ENCODE measurements at regions not wholly inside any gene's neighbourhood (a gene's known extent, or its start where the extent isn't known, plus 50 kb on each side); places are given as distances from the start of the nearest gene placed in this dataset.
"Not testable (repeated sequence)": the region's sequence is repeated elsewhere in the genome, so short reads cannot be mapped to it uniquely, and the experiment has no call there.

GRCh38 chr1:14142397-14143100, 442.6 kb downstream of the PRDM2 start:
- Mint-ChIP-seq H3K4me3 (no peak overlapping the region), H3K27me3 (peaks cover 35% of the 10 kb centered on the region), H3K9me3 (no peaks in the 10 kb centered on the region), H3K36me3 (ENCODE audit: insufficient read depth) (no peaks in the 10 kb centered on the region), H3K27ac (ENCODE audit: low read depth) (no peak overlapping the region), H3K4me1 (no peaks in the 10 kb centered on the region)
- ATAC-seq (replicated peaks; ENCODE audit: extremely low read depth, poor library complexity, severe bottlenecking) (no peak), DNase-seq (ENCODE audit: low spot score in 2 of 2) (no peak)

GRCh38 chr1:14143777-14144176, 443.8 kb downstream of the PRDM2 start:
- Mint-ChIP-seq H3K36me3 (ENCODE audit: insufficient read depth) (no peaks in the 10 kb centered on the region), H3K4me3 (no peak overlapping the region), H3K4me1 (no peaks in the 10 kb centered on the region), H3K27ac (ENCODE audit: low read depth) (no peak overlapping the region), H3K9me3 (no peaks in the 10 kb centered on the region), H3K27me3 (peaks cover 35% of the 10 kb centered on the region)
- DNase-seq (ENCODE audit: low spot score in 2 of 2) = no peak
- no peak for ATAC-seq (replicated peaks; ENCODE audit: extremely low read depth, poor library complexity, severe bottlenecking)

GRCh38 chr1:14148526-14148925, 448.5 kb downstream of the PRDM2 start:
- no peak for ATAC-seq (replicated peaks; ENCODE audit: extremely low read depth, poor library complexity, severe bottlenecking)
- H3K9me3 Mint-ChIP-seq = no peaks in the 10 kb centered on the region
- H3K36me3 Mint-ChIP-seq (ENCODE audit: insufficient read depth) = no peaks in the 10 kb centered on the region
- DNase-seq (ENCODE audit: low spot score in 2 of 2) = no peak
- H3K27ac Mint-ChIP-seq (ENCODE audit: low read depth) = no peak overlapping the region
- H3K4me3 Mint-ChIP-seq = no peak overlapping the region
- H3K27me3 Mint-ChIP-seq = peaks cover 31% of the 10 kb centered on the region
- H3K4me1 Mint-ChIP-seq = no peaks in the 10 kb centered on the region

- ATAC-seq (replicated peaks; ENCODE audit: extremely low read depth, poor library complexity, severe bottlenecking) (no peak), DNase-seq (ENCODE audit: low spot score in 2 of 2) (no peak)
- Mint-ChIP-seq H3K4me3 (no peak overlapping the region), H3K36me3 (ENCODE audit: insufficient read depth) (no peaks in the 10 kb centered on the region), H3K4me1 (no peaks in the 10 kb centered on the region), H3K9me3 (no peaks in the 10 kb centered on the region), H3K27ac (ENCODE audit: low read depth) (no peak overlapping the region), H3K27me3 (peaks cover 22% of the 10 kb centered on the region)
These were observed 449.1 kb upstream of the KAZN start for GRCh38 chr1:14149431-14149830.

GRCh38 chr1:14156543-14156942, 441.9 kb upstream of the KAZN start:
- Mint-ChIP-seq H3K4me3 (no peak overlapping the region), H3K27ac (ENCODE audit: low read depth) (no peak overlapping the region), H3K27me3 (peaks cover 24% of the 10 kb centered on the region), H3K4me1 (no peaks in the 10 kb centered on the region), H3K36me3 (ENCODE audit: insufficient read depth) (no peaks in the 10 kb centered on the region), H3K9me3 (peaks cover 11% of the 10 kb centered on the region)
- DNase-seq (ENCODE audit: low spot score in 2 of 2) (no peak), ATAC-seq (replicated peaks; ENCODE audit: extremely low read depth, poor library complexity, severe bottlenecking) (no peak)

- H3K27me3 Mint-ChIP-seq = peaks cover 30% of the 10 kb centered on the region
- H3K36me3 Mint-ChIP-seq (ENCODE audit: insufficient read depth) = no peaks in the 10 kb centered on the region
- H3K4me1 Mint-ChIP-seq = no peaks in the 10 kb centered on the region
- ATAC-seq (replicated peaks; ENCODE audit: extremely low read depth, poor library complexity, severe bottlenecking) (no peak), DNase-seq (ENCODE audit: low spot score in 2 of 2) (no peak)
- no peak overlapping the region for H3K27ac Mint-ChIP-seq (ENCODE audit: low read depth)
- no peak overlapping the region for H3K4me3 Mint-ChIP-seq
- peaks cover 11% of the 10 kb centered on the region for H3K9me3 Mint-ChIP-seq
These were observed 437.7 kb upstream of the KAZN start for GRCh38 chr1:14160781-14161180.

- no peaks in the 10 kb centered on the region for H3K4me1 Mint-ChIP-seq
- H3K9me3 Mint-ChIP-seq = peaks cover 2% of the 10 kb centered on the region
- H3K27ac Mint-ChIP-seq (ENCODE audit: low read depth) = no peak overlapping the region
- no peak for DNase-seq (ENCODE audit: low spot score in 2 of 2)
- H3K27me3 Mint-ChIP-seq = peaks cover 35% of the 10 kb centered on the region
- no peak overlapping the region for H3K4me3 Mint-ChIP-seq
- ATAC-seq (replicated peaks; ENCODE audit: extremely low read depth, poor library complexity, severe bottlenecking) = no peak
- no peaks in the 10 kb centered on the region for H3K36me3 Mint-ChIP-seq (ENCODE audit: insufficient read depth)
These were observed 435.2 kb upstream of the KAZN start for GRCh38 chr1:14163246-14163645.

GRCh38 chr1:14165371-14165801, 433.1 kb upstream of the KAZN start:
- DNase-seq (ENCODE audit: low spot score in 2 of 2) (no peak), ATAC-seq (replicated peaks; ENCODE audit: extremely low read depth, poor library complexity, severe bottlenecking) (no peak)
- no peak overlapping the region for H3K4me3 Mint-ChIP-seq
- no peaks in the 10 kb centered on the region for H3K9me3 Mint-ChIP-seq
- no peak overlapping the region for H3K27ac Mint-ChIP-seq (ENCODE audit: low read depth)
- no peaks in the 10 kb centered on the region for H3K4me1 Mint-ChIP-seq
- peaks cover 47% of the 10 kb centered on the region for H3K27me3 Mint-ChIP-seq
- no peaks in the 10 kb centered on the region for H3K36me3 Mint-ChIP-seq (ENCODE audit: insufficient read depth)

- Mint-ChIP-seq H3K27me3 (peaks cover 48% of the 10 kb centered on the region), H3K9me3 (no peaks in the 10 kb centered on the region)
- no peak for ATAC-seq (replicated peaks; ENCODE audit: extremely low read depth, poor library complexity, severe bottlenecking)
These were observed 430.6 kb upstream of the KAZN start for GRCh38 chr1:14167884-14168283.

GRCh38 chr1:14168326-14169063, 430.0 kb upstream of the KAZN start:
- H3K4me1 Mint-ChIP-seq = no peaks in the 10 kb centered on the region
- ATAC-seq (replicated peaks; ENCODE audit: extremely low read depth, poor library complexity, severe bottlenecking) (no peak), DNase-seq (ENCODE audit: low spot score in 2 of 2) (no peak)
- no peak overlapping the region for H3K27ac Mint-ChIP-seq (ENCODE audit: low read depth)
- no peaks in the 10 kb centered on the region for H3K36me3 Mint-ChIP-seq (ENCODE audit: insufficient read depth)
- peaks cover 48% of the 10 kb centered on the region for H3K27me3 Mint-ChIP-seq
- H3K9me3 Mint-ChIP-seq = no peaks in the 10 kb centered on the region
- H3K4me3 Mint-ChIP-seq = no peak overlapping the region

More at GRCh38 chr1:14167884-14168283, 430.6 kb upstream of the KAZN start:
- Mint-ChIP-seq H3K36me3 (ENCODE audit: insufficient read depth) (no peaks in the 10 kb centered on the region), H3K27ac (ENCODE audit: low read depth) (no peak overlapping the region), H3K4me3 (no peak overlapping the region), H3K4me1 (no peaks in the 10 kb centered on the region)
- DNase-seq (ENCODE audit: low spot score in 2 of 2) = no peak

GRCh38 chr1:14173598-14173997, 424.9 kb upstream of the KAZN start:
- H3K4me1 Mint-ChIP-seq = no peaks in the 10 kb centered on the region
- DNase-seq (ENCODE audit: low spot score in 2 of 2) (no peak), ATAC-seq (replicated peaks; ENCODE audit: extremely low read depth, poor library complexity, severe bottlenecking) (no peak)
- peaks cover 43% of the 10 kb centered on the region for H3K27me3 Mint-ChIP-seq
- H3K9me3 Mint-ChIP-seq = peaks cover 6% of the 10 kb centered on the region
- no peaks in the 10 kb centered on the region for H3K36me3 Mint-ChIP-seq (ENCODE audit: insufficient read depth)
- no peak overlapping the region for H3K27ac Mint-ChIP-seq (ENCODE audit: low read depth)
- H3K4me3 Mint-ChIP-seq = no peak overlapping the region

- not testable (repeated sequence) for H3K27ac Mint-ChIP-seq (ENCODE audit: low read depth); ATAC-seq (replicated peaks; ENCODE audit: extremely low read depth, poor library complexity, severe bottlenecking); H3K4me1 Mint-ChIP-seq; H3K9me3 Mint-ChIP-seq; H3K36me3 Mint-ChIP-seq (ENCODE audit: insufficient read depth); DNase-seq (ENCODE audit: low spot score in 2 of 2); H3K4me3 Mint-ChIP-seq
- H3K27me3 Mint-ChIP-seq = peaks cover 65% of the 10 kb centered on the region
These were observed 420.6 kb upstream of the KAZN start for GRCh38 chr1:14177866-14178265.

GRCh38 chr1:14180738-14181137, 417.7 kb upstream of the KAZN start:
- no peak for ATAC-seq (replicated peaks; ENCODE audit: extremely low read depth, poor library complexity, severe bottlenecking)
- no peak overlapping the region for H3K27ac Mint-ChIP-seq (ENCODE audit: low read depth)
- H3K36me3 Mint-ChIP-seq (ENCODE audit: insufficient read depth) = no peaks in the 10 kb centered on the region
- H3K4me3 Mint-ChIP-seq = no peak overlapping the region
- no peaks in the 10 kb centered on the region for H3K9me3 Mint-ChIP-seq
- H3K27me3 Mint-ChIP-seq = peaks cover 66% of the 10 kb centered on the region
- DNase-seq (ENCODE audit: low spot score in 2 of 2) = no peak
- H3K4me1 Mint-ChIP-seq = no peaks in the 10 kb centered on the region

Data from central memory CD8-positive, alpha-beta T cell (primary cell).